T-helper 1 cell treated with Interleukin-12 subunit alpha and Interleukin-12 subunit beta and Interleukin-4 antibody, amounts not matched to agents 30 μg/mL and 1 μg/mL, for 36 hours (primary cell): ENCODE measurements at regions not wholly inside any gene's neighbourhood (a gene's known extent, or its start where the extent isn't known, plus 50 kb on each side); places are given as distances from the start of the nearest gene placed in this dataset.
"Not testable (repeated sequence)": the region's sequence is repeated elsewhere in the genome, so short reads cannot be mapped to it uniquely, and the experiment has no call there.

ENCODE experiments used
- H3K27ac Mint-ChIP-seq: one replicate; pipeline ENCODE4 v1.8.0; 2021; ENCODE audit warnings: mild to moderate bottlenecking, mixed read lengths
- H3K27me3 Mint-ChIP-seq: one replicate; pipeline ENCODE4 v1.8.0; 2021; ENCODE audit warnings: low read depth, mixed read lengths
- H3K36me3 Mint-ChIP-seq: one replicate; pipeline ENCODE4 v1.8.0; 2021; ENCODE audit warnings: low read depth, mixed read lengths
- H3K4me1 Mint-ChIP-seq: one replicate; pipeline ENCODE4 v1.8.0; 2021; ENCODE audit warnings: low read depth, mixed read lengths
- H3K4me3 Mint-ChIP-seq: one replicate; pipeline ENCODE4 v1.8.0; 2021; ENCODE audit warnings: mild to moderate bottlenecking, moderate library complexity, mixed read lengths
- H3K9me3 Mint-ChIP-seq: one replicate; pipeline ENCODE4 v1.8.0; 2021; ENCODE audit warnings: mixed read lengths

DNA sequence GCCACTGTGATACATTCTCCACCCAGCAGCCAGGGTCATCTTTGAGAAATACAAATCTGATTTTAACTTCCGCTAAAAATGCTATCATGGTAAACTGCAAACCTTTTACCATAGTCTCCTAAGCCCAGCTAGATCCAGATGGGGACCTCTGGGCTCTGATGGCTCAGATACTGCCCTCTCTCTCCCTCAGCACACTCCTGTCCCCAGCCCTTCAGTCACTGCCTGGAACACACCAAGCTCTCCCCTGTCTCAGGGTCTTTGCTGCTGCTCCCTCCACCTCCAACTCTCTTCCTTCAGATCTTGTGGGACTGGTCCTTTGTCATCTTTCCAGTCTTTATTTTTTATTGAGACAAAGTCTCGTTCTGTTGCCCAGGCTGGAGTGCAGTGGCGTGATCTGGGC is 65.1 kb downstream of the SPRY4 start:
- Mint-ChIP-seq H3K4me3 (no peak overlapping the region), H3K9me3 (peaks cover 3% of the 10 kb centered on the region), H3K27ac (no peak overlapping the region), H3K36me3 (no peaks in the 10 kb centered on the region), H3K4me1 (peaks cover 1% of the 10 kb centered on the region), H3K27me3 (peaks cover 7% of the 10 kb centered on the region)

DNA sequence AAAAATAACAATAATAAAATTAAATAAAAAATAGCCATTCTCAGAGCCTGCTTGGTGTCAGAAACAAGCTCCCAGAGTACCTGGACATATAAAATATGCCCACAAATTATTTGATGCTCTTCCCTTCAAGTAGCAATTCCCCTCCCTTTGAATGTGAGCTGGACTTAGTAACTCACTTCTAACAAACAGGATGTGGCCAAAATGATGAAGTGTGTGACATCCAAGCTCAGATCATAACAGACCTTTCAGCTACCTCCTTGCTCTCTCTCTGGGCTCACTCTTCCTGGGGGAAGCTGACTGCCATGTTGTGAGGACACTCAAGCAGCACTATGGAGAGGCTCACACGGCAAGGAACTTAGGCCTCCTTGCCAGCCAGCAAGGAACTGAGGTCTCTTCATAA is 69.0 kb downstream of the SPRY4 start:
- peaks cover 3% of the 10 kb centered on the region for H3K27me3 Mint-ChIP-seq
- no peaks in the 10 kb centered on the region for H3K36me3 Mint-ChIP-seq
- H3K4me1 Mint-ChIP-seq: no peaks in the 10 kb centered on the region
- H3K27ac Mint-ChIP-seq: no peak overlapping the region
- peaks cover 3% of the 10 kb centered on the region for H3K9me3 Mint-ChIP-seq
- H3K4me3 Mint-ChIP-seq: no peak overlapping the region

DNA sequence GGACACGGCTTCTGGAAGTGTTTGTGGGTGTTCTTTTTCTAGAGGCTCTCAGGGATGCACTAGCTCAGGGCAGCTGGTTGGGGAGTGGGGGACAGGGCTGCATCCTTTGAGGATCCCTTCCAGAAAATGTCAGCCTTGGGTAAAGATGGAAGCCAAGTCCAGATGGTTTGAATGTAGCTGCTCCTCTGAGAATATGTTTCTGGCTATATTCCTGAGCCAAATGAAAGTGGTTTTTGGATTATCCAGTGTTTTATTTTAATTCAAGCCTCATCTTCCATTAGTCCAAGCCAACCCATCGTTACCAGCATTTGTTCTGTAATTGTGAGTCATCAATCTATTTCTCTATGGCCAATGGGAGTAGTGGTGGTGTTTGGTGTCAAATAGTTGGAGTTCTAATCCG is 70.4 kb downstream of the SPRY4 start:
- Mint-ChIP-seq H3K36me3 (no peaks in the 10 kb centered on the region), H3K4me3 (no peak overlapping the region), H3K27ac (no peak overlapping the region), H3K9me3 (peaks cover 3% of the 10 kb centered on the region), H3K4me1 (no peaks in the 10 kb centered on the region), H3K27me3 (no peaks in the 10 kb centered on the region)

DNA sequence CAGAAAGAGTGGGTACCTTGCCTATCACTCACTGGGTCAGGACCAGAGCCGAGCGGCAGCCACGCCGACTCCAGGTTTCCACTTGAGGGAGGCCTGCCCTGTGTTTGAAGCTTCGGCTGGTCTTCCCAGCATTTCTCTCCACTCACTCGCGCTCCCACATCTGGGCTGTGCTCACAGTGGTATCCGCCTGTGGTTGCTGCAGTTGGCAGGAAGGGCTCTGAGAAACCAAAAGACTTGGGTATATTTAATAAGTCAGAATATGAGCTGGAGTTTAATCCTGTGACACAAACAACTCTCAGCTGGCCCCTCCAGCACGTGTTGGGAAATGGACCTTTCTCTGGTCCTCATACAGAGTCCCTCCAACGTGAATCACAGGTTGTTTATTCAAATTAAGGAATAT is 70.9 kb downstream of the SPRY4 start:
- H3K4me1 Mint-ChIP-seq: no peaks in the 10 kb centered on the region
- H3K4me3 Mint-ChIP-seq: no peak overlapping the region
- H3K27me3 Mint-ChIP-seq: no peaks in the 10 kb centered on the region

DNA sequence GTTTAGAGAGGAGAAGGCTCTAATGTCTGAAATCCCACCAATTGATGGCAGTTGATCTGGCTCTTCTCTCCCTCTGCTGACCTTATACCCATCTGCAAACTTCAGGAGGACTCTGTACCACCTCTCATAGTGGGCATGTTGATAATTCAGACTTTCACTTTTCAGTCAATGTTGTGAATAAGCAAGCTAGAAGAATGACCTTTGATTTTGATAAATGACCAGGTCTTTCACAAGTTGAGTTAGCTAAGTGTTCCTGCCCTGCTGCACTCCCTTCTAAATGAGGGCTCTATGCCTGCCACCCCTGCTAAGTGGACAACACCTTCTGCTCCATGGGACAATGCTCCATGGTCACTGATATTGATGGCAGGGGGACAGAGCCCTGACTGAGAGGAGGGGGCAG is 74.7 kb downstream of the SPRY4 start:
- H3K27ac Mint-ChIP-seq: no peak overlapping the region
- H3K9me3 Mint-ChIP-seq: no peaks in the 10 kb centered on the region

More for the DNA sequence above, 70.9 kb downstream of the SPRY4 start:
- Mint-ChIP-seq H3K9me3 (peaks cover 3% of the 10 kb centered on the region), H3K36me3 (no peaks in the 10 kb centered on the region), H3K27ac (no peak overlapping the region)

DNA sequence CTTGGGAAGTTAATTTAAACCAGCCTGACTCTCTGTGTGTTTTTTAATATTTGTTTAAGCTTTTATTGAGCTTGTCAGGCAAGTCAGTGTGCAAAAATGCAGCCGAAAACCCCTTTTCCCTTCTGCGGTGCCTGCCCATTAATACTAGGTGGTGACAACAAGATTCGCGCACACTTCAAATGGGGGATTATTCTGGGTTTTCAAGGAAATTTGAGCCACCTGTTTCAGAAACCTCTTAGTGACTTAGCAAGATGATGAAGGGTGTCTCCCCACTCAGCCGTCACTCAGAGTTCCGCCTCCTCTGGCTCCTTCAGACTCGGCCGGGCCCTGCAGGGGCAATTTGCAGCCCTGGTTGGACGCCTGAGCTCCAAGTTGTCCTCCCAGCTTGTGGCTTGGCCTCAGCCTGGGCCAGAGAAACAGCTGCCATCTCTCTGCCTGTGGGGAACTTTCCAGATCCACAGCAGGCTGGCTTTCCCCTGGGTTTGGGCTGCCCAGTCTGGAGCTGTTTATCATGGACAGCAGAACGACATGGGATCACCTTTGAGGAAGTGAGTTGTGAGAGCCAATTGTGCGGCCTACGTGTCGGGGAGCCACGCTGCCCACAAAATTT is 75.9 kb downstream of the SPRY4 start:
- Mint-ChIP-seq H3K4me3 (no peak overlapping the region), H3K27ac (no peak overlapping the region), H3K27me3 (no peaks in the 10 kb centered on the region), H3K36me3 (no peaks in the 10 kb centered on the region), H3K9me3 (no peaks in the 10 kb centered on the region), H3K4me1 (no peaks in the 10 kb centered on the region)

More for the DNA sequence above, 74.7 kb downstream of the SPRY4 start:
- no peaks in the 10 kb centered on the region for H3K4me1 Mint-ChIP-seq
- no peaks in the 10 kb centered on the region for H3K27me3 Mint-ChIP-seq
- H3K36me3 Mint-ChIP-seq: no peaks in the 10 kb centered on the region
- no peak overlapping the region for H3K4me3 Mint-ChIP-seq

DNA sequence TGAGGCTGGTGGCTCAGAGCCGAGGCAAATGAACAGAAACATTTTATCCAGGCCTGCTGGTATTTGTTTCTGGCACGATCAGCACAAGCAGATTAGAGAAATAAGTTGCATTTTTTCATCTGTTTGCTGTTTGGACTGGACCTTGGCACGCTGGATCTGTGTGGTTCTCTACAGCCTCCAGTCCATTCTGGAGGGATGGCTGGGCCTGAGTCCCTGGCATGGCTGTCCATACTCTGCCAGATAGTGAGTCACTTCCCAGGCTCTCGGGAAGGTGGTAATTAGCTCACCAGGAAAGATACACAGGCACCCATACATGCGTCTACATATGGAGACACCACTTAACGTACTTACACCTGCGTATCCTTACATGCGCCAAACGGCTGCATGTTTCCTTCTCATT is 78.6 kb downstream of the SPRY4 start:
- no peak overlapping the region for H3K27ac Mint-ChIP-seq
- no peaks in the 10 kb centered on the region for H3K27me3 Mint-ChIP-seq
- H3K4me1 Mint-ChIP-seq: no peaks in the 10 kb centered on the region
- H3K4me3 Mint-ChIP-seq: no peak overlapping the region
- no peaks in the 10 kb centered on the region for H3K36me3 Mint-ChIP-seq
- H3K9me3 Mint-ChIP-seq: no peaks in the 10 kb centered on the region

DNA sequence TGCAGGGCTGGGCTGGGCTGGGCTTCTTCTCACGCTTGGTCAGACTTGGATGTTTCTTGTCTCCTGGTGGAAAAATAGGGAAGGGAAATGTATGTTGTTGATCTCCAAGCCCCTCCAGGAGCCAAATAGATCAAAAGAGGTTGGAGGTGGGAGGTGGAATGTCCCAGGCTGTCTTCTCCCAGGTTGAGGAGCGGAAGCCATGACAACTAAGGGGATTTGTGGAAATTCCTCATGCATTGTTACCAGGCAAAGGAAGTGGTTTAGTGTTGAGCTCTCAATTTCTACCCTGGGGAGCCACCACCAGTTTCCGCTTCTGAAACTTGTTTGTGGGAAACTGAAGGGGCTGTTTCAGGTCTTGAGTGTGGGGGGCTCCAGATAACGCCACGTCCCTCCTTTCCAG is 79.0 kb downstream of the SPRY4 start:
- no peaks in the 10 kb centered on the region for H3K36me3 Mint-ChIP-seq
- no peaks in the 10 kb centered on the region for H3K27me3 Mint-ChIP-seq
- no peaks in the 10 kb centered on the region for H3K9me3 Mint-ChIP-seq
- no peaks in the 10 kb centered on the region for H3K4me1 Mint-ChIP-seq
- H3K4me3 Mint-ChIP-seq: no peak overlapping the region
- H3K27ac Mint-ChIP-seq: no peak overlapping the region

DNA sequence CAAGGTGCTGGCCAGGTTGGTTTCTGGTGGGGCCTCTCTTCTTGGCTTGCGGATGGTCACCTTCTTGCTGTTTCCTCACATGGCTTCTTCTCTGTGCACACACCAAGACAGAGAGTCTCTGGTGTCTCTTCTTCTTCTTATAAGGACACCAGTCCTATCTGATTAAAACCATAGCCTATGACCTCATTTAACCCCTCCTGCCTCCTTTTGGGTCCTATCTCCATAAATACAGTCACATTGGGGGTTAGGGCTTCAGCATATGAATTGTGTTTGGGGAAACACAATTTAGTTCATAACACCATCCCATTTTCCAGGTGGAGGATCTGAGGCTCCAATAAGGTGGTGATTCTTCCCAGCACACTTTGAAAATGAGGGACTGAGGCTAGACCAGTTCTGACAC is 80.4 kb downstream of the SPRY4 start:
- H3K4me3 Mint-ChIP-seq: no peak overlapping the region
- H3K9me3 Mint-ChIP-seq: no peaks in the 10 kb centered on the region
- no peaks in the 10 kb centered on the region for H3K36me3 Mint-ChIP-seq
- H3K27me3 Mint-ChIP-seq: no peaks in the 10 kb centered on the region
- H3K27ac Mint-ChIP-seq: no peak overlapping the region
- no peaks in the 10 kb centered on the region for H3K4me1 Mint-ChIP-seq

DNA sequence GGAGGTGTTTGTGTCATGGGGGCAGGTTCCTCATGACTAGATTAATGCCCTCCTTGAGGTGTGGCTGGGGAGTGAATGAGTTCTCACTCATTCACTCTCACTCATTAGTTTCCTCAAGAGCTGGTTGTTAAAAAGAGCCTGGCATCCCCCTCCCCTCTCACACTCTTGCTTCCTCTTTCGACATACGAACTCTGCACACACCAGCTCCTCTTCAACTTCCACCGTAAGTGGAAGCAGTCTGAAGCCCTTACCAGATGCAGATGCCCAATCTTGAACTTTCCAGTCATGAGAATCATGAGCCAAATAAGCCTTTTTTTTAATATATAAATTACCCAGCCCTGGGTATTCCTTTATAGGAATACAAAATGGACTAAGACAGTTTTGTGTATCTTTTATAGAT is 82.5 kb downstream of the SPRY4 start:
- Mint-ChIP-seq H3K27ac (no peak overlapping the region), H3K4me1 (no peaks in the 10 kb centered on the region), H3K9me3 (no peaks in the 10 kb centered on the region), H3K27me3 (no peaks in the 10 kb centered on the region), H3K36me3 (no peaks in the 10 kb centered on the region), H3K4me3 (no peak overlapping the region)

DNA sequence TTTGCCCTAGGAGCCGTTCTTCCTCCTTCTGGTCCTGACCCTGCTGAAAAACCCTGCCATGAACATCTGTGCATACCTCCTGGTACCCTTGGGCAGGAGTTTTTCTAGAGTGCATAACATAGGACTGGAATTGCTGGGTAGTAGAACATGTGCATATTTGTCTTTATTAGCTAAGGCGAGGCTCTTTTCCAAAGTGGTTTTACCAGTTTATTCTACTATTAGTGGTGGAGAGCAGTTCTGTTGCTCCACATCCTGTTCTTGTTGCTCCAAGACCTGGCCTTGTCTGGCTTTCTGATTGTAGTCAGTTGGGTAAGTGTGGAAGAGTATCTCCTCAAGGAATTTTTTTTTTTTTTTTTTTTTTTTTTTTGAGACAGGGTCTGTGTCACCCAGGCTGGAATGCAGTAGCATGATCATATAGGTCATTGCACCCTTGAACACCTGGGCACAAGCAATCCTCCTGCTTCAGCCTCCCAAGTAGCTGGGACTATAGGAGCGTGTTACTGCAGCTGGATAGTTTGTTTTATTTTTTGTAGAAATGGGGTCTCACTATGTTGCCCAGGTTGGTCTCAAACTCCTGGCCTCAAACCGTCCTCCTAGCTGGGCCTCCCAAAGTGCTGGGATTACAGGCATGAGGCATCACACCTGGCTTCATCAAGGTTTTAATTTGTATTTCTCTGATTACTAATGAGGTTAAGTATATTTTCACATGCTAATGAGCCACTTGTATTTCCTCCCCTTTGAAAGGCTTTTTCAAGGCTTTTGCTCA is 85.2 kb downstream of the SPRY4 start:
- H3K4me1 Mint-ChIP-seq: no peaks in the 10 kb centered on the region
- no peaks in the 10 kb centered on the region for H3K9me3 Mint-ChIP-seq
- H3K4me3 Mint-ChIP-seq: no peak overlapping the region
- H3K36me3 Mint-ChIP-seq: no peaks in the 10 kb centered on the region
- peaks cover 5% of the 10 kb centered on the region for H3K27me3 Mint-ChIP-seq
- no peak overlapping the region for H3K27ac Mint-ChIP-seq

DNA sequence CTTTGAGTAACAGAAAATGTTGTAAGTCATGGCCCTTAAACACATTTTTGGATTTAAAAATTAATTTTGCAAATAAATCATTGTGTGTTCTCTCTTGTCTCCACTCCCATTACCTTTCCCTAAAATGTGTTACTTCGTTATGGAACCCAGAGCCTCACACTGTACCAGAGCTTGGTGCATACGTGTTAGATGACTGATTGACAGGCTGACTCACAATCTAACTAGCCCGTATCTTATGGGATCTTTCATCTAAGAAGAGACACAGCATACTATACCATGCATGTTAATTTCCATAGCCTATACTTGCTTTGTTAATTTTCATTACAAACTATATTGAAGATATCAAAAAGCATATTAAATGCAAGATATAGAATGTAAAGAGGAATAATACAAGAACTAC is 87.1 kb downstream of the SPRY4 start:
- H3K4me3 Mint-ChIP-seq: no peak overlapping the region
- no peaks in the 10 kb centered on the region for H3K9me3 Mint-ChIP-seq
- no peak overlapping the region for H3K27ac Mint-ChIP-seq
- H3K27me3 Mint-ChIP-seq: peaks cover 11% of the 10 kb centered on the region
- H3K4me1 Mint-ChIP-seq: no peaks in the 10 kb centered on the region
- no peaks in the 10 kb centered on the region for H3K36me3 Mint-ChIP-seq

DNA sequence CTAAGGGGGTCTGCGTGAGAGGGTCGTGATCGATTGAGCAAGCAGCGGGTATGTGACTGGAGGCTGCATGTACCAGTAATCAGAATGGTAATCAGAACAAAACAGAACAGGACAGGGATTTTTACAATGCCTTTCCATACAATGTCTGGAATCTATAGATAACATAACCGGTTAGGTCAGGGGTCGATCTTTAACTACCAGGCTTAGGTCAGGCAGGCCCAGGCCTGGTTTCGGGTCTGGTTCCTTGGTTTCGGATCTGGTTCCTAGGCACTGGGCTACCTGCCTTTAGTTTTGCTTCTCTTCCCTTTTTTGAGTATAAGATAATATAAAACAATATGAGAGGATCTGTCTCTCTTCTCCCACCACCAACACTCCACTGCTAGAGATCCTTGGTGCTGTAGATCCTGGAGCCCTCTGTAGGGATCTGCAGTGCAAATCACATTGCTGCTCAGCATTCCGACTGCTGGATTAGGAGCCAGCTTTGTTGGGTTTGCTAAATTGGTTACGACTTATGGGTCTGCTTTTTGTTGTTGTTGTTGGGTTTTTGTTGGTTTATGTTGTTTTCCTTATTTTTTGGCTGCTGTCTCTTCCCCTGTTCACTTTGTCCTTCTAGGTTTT is 88.0 kb downstream of the SPRY4 start:
- peaks cover 11% of the 10 kb centered on the region for H3K27me3 Mint-ChIP-seq
- H3K4me3 Mint-ChIP-seq, H3K4me1 Mint-ChIP-seq, H3K27ac Mint-ChIP-seq, H3K36me3 Mint-ChIP-seq, H3K9me3 Mint-ChIP-seq: not testable (repeated sequence)

DNA sequence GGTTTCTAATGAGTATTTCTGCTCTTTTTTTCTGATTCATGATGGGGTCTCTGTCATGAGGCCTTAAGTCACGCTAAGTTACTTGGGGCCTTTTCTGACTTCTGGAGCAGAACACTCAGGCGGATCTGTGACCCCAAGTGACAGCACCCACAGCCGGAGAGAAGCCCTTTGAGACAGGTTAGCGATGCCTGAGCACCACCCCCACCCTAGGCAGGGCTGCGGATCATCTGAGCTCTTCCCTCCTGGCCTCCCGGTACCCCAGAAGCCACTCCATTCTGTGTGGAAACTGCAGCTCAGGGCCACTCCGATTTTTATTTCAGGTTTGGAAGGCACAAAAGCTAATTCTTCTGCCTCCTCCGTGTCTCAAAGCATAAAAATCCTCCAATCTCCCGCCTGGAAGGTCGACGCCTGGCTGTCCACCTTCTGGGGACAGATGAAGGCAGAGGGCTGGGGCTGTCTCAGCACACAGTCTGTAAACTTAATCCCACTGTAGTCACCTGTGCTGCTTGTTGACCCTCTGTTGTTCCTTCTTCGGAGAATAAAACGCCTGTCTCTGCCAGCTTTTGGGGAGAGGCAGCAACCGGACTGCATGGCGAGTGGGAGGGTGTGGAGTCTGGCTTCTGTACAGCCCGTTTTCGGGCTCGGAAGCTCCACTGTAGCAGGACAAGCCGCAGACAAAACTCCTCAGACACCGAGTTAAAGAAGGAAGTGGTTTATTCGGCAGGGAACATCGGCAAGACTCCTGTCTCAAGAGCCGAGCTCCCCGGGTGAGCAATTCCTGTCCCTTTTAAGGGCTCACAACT is 88.8 kb downstream of the SPRY4 start:
- Mint-ChIP-seq H3K27ac (no peak overlapping the region), H3K4me3 (no peak overlapping the region)

More for the DNA sequence above, 88.8 kb downstream of the SPRY4 start:
- no peaks in the 10 kb centered on the region for H3K36me3 Mint-ChIP-seq
- H3K27me3 Mint-ChIP-seq: peaks cover 11% of the 10 kb centered on the region
- H3K4me1 Mint-ChIP-seq: no peaks in the 10 kb centered on the region
- H3K9me3 Mint-ChIP-seq: no peaks in the 10 kb centered on the region
